ENCODE measurements at regions not wholly inside any gene's neighbourhood (a gene's known extent, or its start where the extent isn't known, plus 50 kb on each side); places are given as distances from the start of the nearest gene placed in this dataset.

- Histone ChIP-seq H3K9me3 (ENCODE audit: control insufficient read depth, low read depth, low read length) (no peaks in the 10 kb centered on the region), H3K4me2 (ENCODE audit: control insufficient read depth, extremely low read depth, insufficient read depth, low read depth, low read length) (no peak overlapping the region), H3K27ac (ENCODE audit: control insufficient read depth, insufficient read depth, low read length) (no peak overlapping the region), H3K79me2 (ENCODE audit: control insufficient read depth, insufficient read depth, low read length) (no peaks in the 10 kb centered on the region), H3K4me3 (ENCODE audit: control insufficient read depth in 2 of 3, extremely low read depth in 1 of 3, insufficient read depth in 2 of 3, low read depth in 1 of 3, low read length in 3 of 3) (no peak overlapping the region), H3K9ac (ENCODE audit: control insufficient read depth, extremely low read depth, insufficient read depth, low read length) (no peak overlapping the region), H3K27me3 (ENCODE audit: control insufficient read depth, extremely low read depth, insufficient read depth, low read length) (no peaks in the 10 kb centered on the region), H3K4me1 (ENCODE audit: control insufficient read depth, extremely low read depth, insufficient read depth, low read length) (no peaks in the 10 kb centered on the region), H3K36me3 (ENCODE audit: control insufficient read depth in 2 of 2, extremely low read depth in 1 of 2, insufficient read depth in 2 of 2, low read length in 2 of 2) (no peaks in the 10 kb centered on the region), H3K9me1 (ENCODE audit: control insufficient read depth, extremely low read depth, insufficient read depth, low read length) (no peaks in the 10 kb centered on the region), H2AFZ (ENCODE audit: control insufficient read depth, low read length) (no peak overlapping the region), H4K20me1 (ENCODE audit: control insufficient read depth, extremely low read depth, insufficient read depth, low read length) (no peaks in the 10 kb centered on the region)
- no peak for FAIRE-seq
- dilution Hi-C loops (cut with MboI; ENCODE audit: extremely low pct_ligation_motif_present, low sequenced_read_pairs), result no loop called here
- DNase-seq (ENCODE audit: low read depth, low spot score), result no peak
- TF ChIP-seq CTCF (optimal IDR thresholded peaks at IDR 0.05 in 1 of 3, IDR thresholded peaks at IDR 0.05 in 1 of 3, conservative IDR thresholded peaks at IDR 0.05 in 1 of 3; ENCODE audit: extremely low read depth in 1 of 3, insufficient read depth in 2 of 3, low read length in 3 of 3), result no peak
- TF ChIP-seq EZH2 (IDR thresholded peaks at IDR 0.05; ENCODE audit: low read length), result no peak
Observed at GRCh38 chr5:84546686-84547085, 162.0 kb upstream of the EDIL3 start.

GRCh38 chr5:84536797-84537196, 152.1 kb upstream of the EDIL3 start:
- H3K4me1 ChIP-seq (ENCODE audit: control insufficient read depth, extremely low read depth, insufficient read depth, low read length), result no peaks in the 10 kb centered on the region
- no peaks in the 10 kb centered on the region for H3K27me3 ChIP-seq (ENCODE audit: control insufficient read depth, extremely low read depth, insufficient read depth, low read length)
- FAIRE-seq (no peak), DNase-seq (ENCODE audit: low read depth, low spot score) (no peak)
- H2AFZ ChIP-seq (ENCODE audit: control insufficient read depth, low read length), result no peak overlapping the region
- no peaks in the 10 kb centered on the region for H4K20me1 ChIP-seq (ENCODE audit: control insufficient read depth, extremely low read depth, insufficient read depth, low read length)
- no peak overlapping the region for H3K9ac ChIP-seq (ENCODE audit: control insufficient read depth, extremely low read depth, insufficient read depth, low read length)
- H3K9me1 ChIP-seq (ENCODE audit: control insufficient read depth, extremely low read depth, insufficient read depth, low read length), result no peaks in the 10 kb centered on the region
- no peaks in the 10 kb centered on the region for H3K9me3 ChIP-seq (ENCODE audit: control insufficient read depth, low read depth, low read length)
- H3K4me3 ChIP-seq (ENCODE audit: control insufficient read depth in 2 of 3, extremely low read depth in 1 of 3, insufficient read depth in 2 of 3, low read depth in 1 of 3, low read length in 3 of 3), result no peak overlapping the region
- TF ChIP-seq CTCF (optimal IDR thresholded peaks at IDR 0.05 in 1 of 3, IDR thresholded peaks at IDR 0.05 in 1 of 3, conservative IDR thresholded peaks at IDR 0.05 in 1 of 3; ENCODE audit: extremely low read depth in 1 of 3, insufficient read depth in 2 of 3, low read length in 3 of 3) (no peak), EZH2 (IDR thresholded peaks at IDR 0.05; ENCODE audit: low read length) (no peak)
- no peak overlapping the region for H3K4me2 ChIP-seq (ENCODE audit: control insufficient read depth, extremely low read depth, insufficient read depth, low read depth, low read length)
- no peaks in the 10 kb centered on the region for H3K79me2 ChIP-seq (ENCODE audit: control insufficient read depth, insufficient read depth, low read length)
- dilution Hi-C loops (cut with MboI; ENCODE audit: extremely low pct_ligation_motif_present, low sequenced_read_pairs), result no loop called here
- H3K27ac ChIP-seq (ENCODE audit: control insufficient read depth, insufficient read depth, low read length), result no peak overlapping the region
- H3K36me3 ChIP-seq (ENCODE audit: control insufficient read depth in 2 of 2, extremely low read depth in 1 of 2, insufficient read depth in 2 of 2, low read length in 2 of 2), result no peaks in the 10 kb centered on the region
